Cardiac muscle cell (in vitro differentiated cells and primary cell): ENCODE measurements at regions not wholly inside any gene's neighbourhood (a gene's known extent, or its start where the extent isn't known, plus 50 kb on each side); places are given as distances from the start of the nearest gene placed in this dataset.

Source experiments
- DNase-seq, 2 donors: peaks; one replicate each; pipeline versions ENCODE4 v3.0.0 to v3.0.0-alpha.2; 2010 to 2017; ENCODE audit warnings: low read depth in 1 of 2, low spot score in 1 of 2
- H3K27ac ChIP-seq: fragments of 200-600 bp; sonication (generic); 2 replicates; pipeline ENCODE4 v1.5.1; 2016
- H3K27me3 ChIP-seq: fragments of 200-600 bp; sonication (generic); 2 replicates; pipeline ENCODE4 v1.6.0; 2016; ENCODE audit warnings: control low read depth
- H3K36me3 ChIP-seq: fragments of 200-600 bp; sonication (generic); 2 replicates; pipeline ENCODE4 v1.5.1; 2016; ENCODE audit warnings: control low read depth
- H3K4me1 ChIP-seq: fragments of 200-600 bp; sonication (generic); 2 replicates; pipeline ENCODE4 v1.8.1; 2017; ENCODE audit warnings: low read depth, mild to moderate bottlenecking, mixed run types
- H3K4me3 ChIP-seq: fragments of 200-600 bp; sonication (generic); 2 replicates; pipeline ENCODE4 v1.5.1; 2016; ENCODE audit warnings: mild to moderate bottlenecking
- H3K9me3 ChIP-seq: fragments of 200-600 bp; sonication (generic); 2 replicates; pipeline ENCODE4 v1.5.1; 2017; ENCODE audit warnings: low read depth, mild to moderate bottlenecking, control low read depth
- CTCF ChIP-seq: IDR thresholded peaks from 2 replicates; pipeline ENCODE4 v1.5.1; 2012; ENCODE audit warnings: low read depth, mild to moderate bottlenecking, low read length

- no peak for DNase-seq
- H3K27me3 ChIP-seq = no peaks in the 10 kb centered on the region
- H3K4me1 ChIP-seq = peaks cover 26% of the 10 kb centered on the region
- no peak overlapping the region for H3K4me3 ChIP-seq
- no peak overlapping the region for H3K27ac ChIP-seq
- no peaks in the 10 kb centered on the region for H3K9me3 ChIP-seq
- TF ChIP-seq CTCF = no peak
- H3K36me3 ChIP-seq = no peaks in the 10 kb centered on the region
These were observed 61.9 kb upstream of the ARHGAP5 start for GRCh38 chr14:32015166-32015565.

DNA sequence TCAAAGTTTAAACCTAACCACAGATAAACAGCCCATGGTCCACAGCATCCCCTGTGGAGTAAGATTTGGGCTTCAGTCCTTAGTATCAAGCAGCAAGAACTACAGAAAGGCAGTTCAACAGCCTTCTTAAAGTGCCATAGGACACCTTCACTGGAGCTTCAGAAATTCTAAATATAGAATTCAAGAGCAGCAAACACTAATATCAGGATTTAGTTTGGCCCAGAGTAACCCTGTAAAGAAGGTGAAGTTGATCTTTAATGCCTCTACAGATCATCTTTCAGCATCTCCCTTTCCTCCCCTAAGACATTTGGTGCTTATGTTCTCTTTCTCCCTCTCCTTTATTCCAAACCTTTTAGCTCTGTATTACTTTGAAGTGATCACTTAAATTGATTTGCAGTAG lies 59.5 kb upstream of the ARHGAP5 start:
- Histone ChIP-seq H3K27ac (no peak overlapping the region), H3K9me3 (no peaks in the 10 kb centered on the region), H3K4me3 (no peak overlapping the region), H3K27me3 (no peaks in the 10 kb centered on the region), H3K4me1 (peaks cover 19% of the 10 kb centered on the region), H3K36me3 (no peaks in the 10 kb centered on the region)
- peak in 1 of 2 donors; percentile 22 for DNase-seq
- no peak for TF ChIP-seq CTCF

DNA sequence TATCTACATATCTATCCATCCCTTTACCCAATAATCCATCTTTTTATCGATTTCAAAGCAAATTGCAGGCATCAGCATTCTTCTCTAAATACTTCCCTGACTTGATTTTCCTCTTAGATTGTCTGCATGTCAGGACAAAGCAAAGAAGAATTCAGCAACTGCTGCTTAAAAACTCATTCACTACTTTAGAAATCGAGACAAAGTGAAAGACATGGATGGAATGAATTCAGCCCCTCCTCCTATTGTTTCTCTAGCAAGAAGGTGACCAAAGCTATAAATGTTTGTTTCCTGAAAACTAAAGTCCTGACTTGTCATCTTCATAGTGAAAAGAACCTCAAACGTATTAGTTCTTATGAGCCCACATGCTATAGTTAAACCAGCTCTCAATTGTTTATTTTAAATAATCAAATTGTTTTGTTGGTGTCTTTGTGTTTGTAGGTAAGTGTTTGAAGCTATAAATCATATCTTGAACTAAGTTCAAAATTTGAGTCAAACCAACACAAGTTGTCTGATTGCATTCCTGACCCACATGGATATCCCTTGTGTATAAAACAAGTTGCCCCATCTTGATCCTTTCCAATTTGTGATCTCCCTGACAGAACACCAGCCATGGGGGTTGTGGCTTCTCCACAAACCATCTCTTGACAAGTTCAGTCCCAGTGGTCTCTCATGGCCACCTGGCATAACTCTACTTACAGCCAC lies 58.6 kb upstream of the ARHGAP5 start:
- Histone ChIP-seq H3K27ac (no peak overlapping the region), H3K4me3 (no peak overlapping the region), H3K9me3 (no peaks in the 10 kb centered on the region), H3K27me3 (no peaks in the 10 kb centered on the region), H3K36me3 (no peaks in the 10 kb centered on the region), H3K4me1 (peaks cover 19% of the 10 kb centered on the region)
- TF ChIP-seq CTCF = no peak
- no peak for DNase-seq

- Histone ChIP-seq H3K27me3 (no peaks in the 10 kb centered on the region), H3K4me1 (peaks cover 19% of the 10 kb centered on the region), H3K9me3 (no peaks in the 10 kb centered on the region), H3K4me3 (no peak overlapping the region), H3K36me3 (no peaks in the 10 kb centered on the region), H3K27ac (no peak overlapping the region)
- TF ChIP-seq CTCF = no peak
- DNase-seq = peak in 1 of 2 donors; percentile 37
These were observed 57.8 kb upstream of the ARHGAP5 start for GRCh38 chr14:32019276-32019675.

DNA sequence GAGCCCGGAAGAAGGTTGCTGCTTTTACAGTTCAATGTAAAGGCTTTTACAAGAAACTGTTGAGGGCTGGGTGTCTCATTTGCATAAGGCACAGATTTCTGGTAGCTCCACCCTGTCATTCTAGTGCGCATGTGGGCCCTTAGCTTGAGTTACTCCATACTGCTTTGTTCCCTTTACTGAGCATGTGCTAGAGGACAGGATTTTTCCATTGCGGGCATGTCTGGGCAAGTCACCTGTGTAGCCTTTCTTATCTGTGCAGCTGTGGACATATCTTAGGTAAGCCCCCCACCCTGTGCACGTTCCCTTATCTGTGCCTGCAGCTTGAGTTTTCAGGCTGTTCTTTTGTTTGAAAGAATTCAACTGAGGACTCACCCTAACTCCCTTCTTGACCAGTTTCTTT lies 56.2 kb upstream of the ARHGAP5 start:
- H3K27ac ChIP-seq = no peak overlapping the region
- no peak for TF ChIP-seq CTCF
- H3K27me3 ChIP-seq = no peaks in the 10 kb centered on the region
- peaks cover 15% of the 10 kb centered on the region for H3K4me1 ChIP-seq
- no peak overlapping the region for H3K4me3 ChIP-seq
- no peaks in the 10 kb centered on the region for H3K9me3 ChIP-seq
- H3K36me3 ChIP-seq = no peaks in the 10 kb centered on the region
- DNase-seq = no peak
